Loucy (cell line): ENCODE measurements at regions not wholly inside any gene's neighbourhood (a gene's known extent, or its start where the extent isn't known, plus 50 kb on each side); places are given as distances from the start of the nearest gene placed in this dataset.

Experiments used
- H2AFZ ChIP-seq: fragments of 200-600 bp; sonication (generic); 2 replicates; pipeline ENCODE4 v1.6.0; 2016; ENCODE audit warnings: antibody characterized with exemption, mild to moderate bottlenecking, low read length, moderate library complexity
- H3F3A ChIP-seq: fragments of 200-600 bp; 2 replicates; pipeline ENCODE4 v1.6.0; 2016; ENCODE audit warnings: antibody characterized with exemption, low read depth, mild to moderate bottlenecking
- H3K27me3 ChIP-seq: fragments of 200-600 bp; sonication (generic); 2 replicates; pipeline ENCODE4 v1.6.1; 2014; ENCODE audit warnings: low read length, mild to moderate bottlenecking; ENCODE audit not compliant: insufficient read depth, poor library complexity, severe bottlenecking
- H3K36me3 ChIP-seq: fragments of 200-600 bp; sonication (generic); 2 replicates; pipeline ENCODE4 v1.6.1; 2016; ENCODE audit warnings: low read length; ENCODE audit not compliant: insufficient read depth
- H3K4me1 ChIP-seq: fragments of 200-600 bp; sonication (generic); 2 replicates; pipeline ENCODE4 v1.5.1; 2014; ENCODE audit warnings: low read length, mild to moderate bottlenecking; ENCODE audit not compliant: insufficient read depth, poor library complexity, severe bottlenecking
- H3K4me2 ChIP-seq: fragments of 200-600 bp; sonication (generic); 2 replicates; pipeline ENCODE4 v1.6.0; 2014; ENCODE audit warnings: antibody characterized with exemption, low read length, low read depth, mild to moderate bottlenecking; ENCODE audit not compliant: poor library complexity, severe bottlenecking
- H3K4me3 ChIP-seq: fragments of 200-600 bp; sonication (generic); 2 replicates; pipeline ENCODE4 v1.5.1; 2014; ENCODE audit warnings: low read length, mild to moderate bottlenecking, mixed read lengths; ENCODE audit not compliant: poor library complexity, severe bottlenecking
- H3K79me2 ChIP-seq: fragments of 200-600 bp; sonication (generic); 2 replicates; pipeline ENCODE4 v1.6.1; 2014; ENCODE audit warnings: low read length; ENCODE audit not compliant: insufficient read depth
- H3K9ac ChIP-seq: fragments of 200-600 bp; sonication (generic); 2 replicates; pipeline ENCODE4 v1.6.0; 2014; ENCODE audit warnings: mild to moderate bottlenecking, low read depth, low read length, moderate library complexity; ENCODE audit not compliant: poor library complexity, severe bottlenecking
- H3K9me2 ChIP-seq: fragments of 200-600 bp; sonication (generic); replicated peaks from 2 replicates; pipeline ENCODE4 v1.6.1; 2016; ENCODE audit warnings: low read depth, low read length, mixed read lengths
- H3K9me3 ChIP-seq: fragments of 200-600 bp; sonication (generic); 2 replicates; pipeline ENCODE4 v1.6.1; 2014; ENCODE audit warnings: mild to moderate bottlenecking, antibody characterized with exemption, low read length, low read depth; ENCODE audit not compliant: insufficient read depth
- H4K20me1 ChIP-seq: fragments of 200-600 bp; sonication (generic); 2 replicates; pipeline ENCODE4 v1.6.0; 2014; ENCODE audit warnings: antibody characterized with exemption, low read length, mild to moderate bottlenecking; ENCODE audit not compliant: insufficient read depth, poor library complexity, severe bottlenecking
- CTCF ChIP-seq: fragments of 200-600 bp; sonication (generic); conservative IDR thresholded peaks from 2 replicates; pipeline ENCODE4 v1.5.1; 2014; ENCODE audit warnings: mild to moderate bottlenecking, antibody characterized with exemption, low read length
- EZH2phosphoT487 ChIP-seq: fragments of 200-600 bp; IDR thresholded peaks from 2 replicates; pipeline ENCODE4 v1.6.1; 2018; ENCODE audit warnings: antibody characterized with exemption, mild to moderate bottlenecking, moderate library complexity, borderline replicate concordance

- no peaks in the 10 kb centered on the region for H3K27me3 ChIP-seq
- no peaks in the 10 kb centered on the region for H3K79me2 ChIP-seq
- no peak overlapping the region for H3K4me2 ChIP-seq
- no peaks in the 10 kb centered on the region for H3K9me2 ChIP-seq
- no peaks in the 10 kb centered on the region for H3K36me3 ChIP-seq
- H3F3A ChIP-seq, result no peaks in the 10 kb centered on the region
- no peaks in the 10 kb centered on the region for H4K20me1 ChIP-seq
- no peak for TF ChIP-seq EZH2phosphoT487
- TF ChIP-seq CTCF, result no peak
- no peaks in the 10 kb centered on the region for H3K9me3 ChIP-seq
- H3K4me3 ChIP-seq, result no peak overlapping the region
- H2AFZ ChIP-seq, result no peak overlapping the region
- no peaks in the 10 kb centered on the region for H3K4me1 ChIP-seq
- H3K9ac ChIP-seq, result no peak overlapping the region
Measured at GRCh38 chr3:144314946-144315345, 343.3 kb downstream of the DIPK2A start.

- H2AFZ ChIP-seq, result no peak overlapping the region
- no peaks in the 10 kb centered on the region for H3K79me2 ChIP-seq
- H3K9me3 ChIP-seq, result no peaks in the 10 kb centered on the region
- no peaks in the 10 kb centered on the region for H4K20me1 ChIP-seq
- H3K27me3 ChIP-seq, result no peaks in the 10 kb centered on the region
- H3K9me2 ChIP-seq, result no peaks in the 10 kb centered on the region
- no peaks in the 10 kb centered on the region for H3K36me3 ChIP-seq
- no peak overlapping the region for H3K9ac ChIP-seq
- no peak overlapping the region for H3K4me3 ChIP-seq
- no peak for TF ChIP-seq CTCF
- no peak for TF ChIP-seq EZH2phosphoT487
- H3K4me2 ChIP-seq, result no peak overlapping the region
- no peaks in the 10 kb centered on the region for H3F3A ChIP-seq
- no peaks in the 10 kb centered on the region for H3K4me1 ChIP-seq
Measured at GRCh38 chr3:144317961-144318360, 346.3 kb downstream of the DIPK2A start.

- Histone ChIP-seq H3K4me2 (no peak overlapping the region), H3K4me3 (no peak overlapping the region), H2AFZ (no peak overlapping the region), H3K9ac (no peak overlapping the region), H3K36me3 (no peaks in the 10 kb centered on the region), H3K79me2 (no peaks in the 10 kb centered on the region), H3F3A (no peaks in the 10 kb centered on the region), H3K9me2 (no peaks in the 10 kb centered on the region), H3K4me1 (no peaks in the 10 kb centered on the region), H4K20me1 (no peaks in the 10 kb centered on the region), H3K27me3 (no peaks in the 10 kb centered on the region), H3K9me3 (no peaks in the 10 kb centered on the region)
- TF ChIP-seq CTCF (no peak), EZH2phosphoT487 (no peak)
Measured at GRCh38 chr3:144324076-144324475, 352.5 kb downstream of the DIPK2A start.
